ENCODE measurements at regions not wholly inside any gene's neighbourhood (a gene's known extent, or its start where the extent isn't known, plus 50 kb on each side); places are given as distances from the start of the nearest gene placed in this dataset.

DNA sequence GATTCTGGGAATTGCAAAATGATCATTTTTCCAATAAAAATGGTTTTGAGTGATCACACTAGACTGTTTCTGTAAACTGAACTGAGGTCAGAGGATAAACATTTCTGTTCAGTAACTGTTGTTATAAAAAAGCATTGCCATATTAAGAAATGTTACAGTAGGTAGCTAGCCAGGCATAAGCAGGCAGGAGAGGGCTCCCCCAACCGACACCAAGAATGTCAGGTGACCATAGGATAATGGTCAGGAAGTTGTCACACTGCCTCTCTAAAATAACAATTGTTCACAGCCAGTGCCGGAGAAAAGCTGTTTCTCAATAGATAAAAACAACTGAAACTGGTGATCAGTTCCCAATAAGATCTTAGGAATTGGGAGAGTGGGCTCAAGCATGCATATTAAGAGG is 306.2 kb upstream of the SLIT2 start:
- Histone ChIP-seq H3K4me1 (no peaks in the 10 kb centered on the region), H3K27me3 (no peaks in the 10 kb centered on the region), H3K9me3 (no peaks in the 10 kb centered on the region), H3K36me3 (no peaks in the 10 kb centered on the region), H3K4me3 (no peak overlapping the region), H3K27ac (no peak overlapping the region), H3K9ac (ENCODE audit: low read depth in 2 of 2, low read length in 2 of 2) (no peak overlapping the region)
- TF ChIP-seq, protein P1, sequence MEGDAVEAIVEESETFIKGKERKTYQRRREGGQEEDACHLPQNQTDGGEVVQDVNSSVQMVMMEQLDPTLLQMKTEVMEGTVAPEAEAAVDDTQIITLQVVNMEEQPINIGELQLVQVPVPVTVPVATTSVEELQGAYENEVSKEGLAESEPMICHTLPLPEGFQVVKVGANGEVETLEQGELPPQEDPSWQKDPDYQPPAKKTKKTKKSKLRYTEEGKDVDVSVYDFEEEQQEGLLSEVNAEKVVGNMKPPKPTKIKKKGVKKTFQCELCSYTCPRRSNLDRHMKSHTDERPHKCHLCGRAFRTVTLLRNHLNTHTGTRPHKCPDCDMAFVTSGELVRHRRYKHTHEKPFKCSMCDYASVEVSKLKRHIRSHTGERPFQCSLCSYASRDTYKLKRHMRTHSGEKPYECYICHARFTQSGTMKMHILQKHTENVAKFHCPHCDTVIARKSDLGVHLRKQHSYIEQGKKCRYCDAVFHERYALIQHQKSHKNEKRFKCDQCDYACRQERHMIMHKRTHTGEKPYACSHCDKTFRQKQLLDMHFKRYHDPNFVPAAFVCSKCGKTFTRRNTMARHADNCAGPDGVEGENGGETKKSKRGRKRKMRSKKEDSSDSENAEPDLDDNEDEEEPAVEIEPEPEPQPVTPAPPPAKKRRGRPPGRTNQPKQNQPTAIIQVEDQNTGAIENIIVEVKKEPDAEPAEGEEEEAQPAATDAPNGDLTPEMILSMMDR (IDR thresholded peaks at IDR 0.05): no peak
- intact Hi-C loops (cut with DNase I): no loop called here
- DNase-seq: no peak

DNA sequence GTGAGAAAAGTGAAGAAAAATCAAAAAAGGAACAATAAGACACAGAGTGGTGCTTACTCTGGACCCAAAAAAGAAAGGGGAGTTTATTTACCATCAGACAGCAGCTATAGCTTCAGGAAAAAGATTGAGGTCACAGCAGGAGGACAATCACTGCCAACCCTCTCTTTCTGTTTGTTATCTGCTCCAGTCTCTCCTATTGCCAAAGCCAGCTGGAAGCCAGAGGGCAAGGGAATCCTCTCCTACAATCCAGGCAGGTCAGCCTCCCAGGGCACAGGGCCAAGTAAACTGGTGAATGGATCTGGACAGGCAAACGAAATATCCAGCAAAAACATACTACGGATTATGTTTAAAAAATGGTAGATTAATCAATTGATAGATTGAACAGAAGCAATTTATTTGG is 306.9 kb upstream of the SLIT2 start:
- H3K27ac ChIP-seq: no peak overlapping the region
- H3K4me1 ChIP-seq: no peaks in the 10 kb centered on the region
- no peak overlapping the region for H3K9ac ChIP-seq (ENCODE audit: low read depth in 2 of 2, low read length in 2 of 2)
- DNase-seq: no peak
- no peaks in the 10 kb centered on the region for H3K36me3 ChIP-seq
- no peaks in the 10 kb centered on the region for H3K27me3 ChIP-seq
- H3K9me3 ChIP-seq: no peaks in the 10 kb centered on the region
- TF ChIP-seq, protein P1 (IDR thresholded peaks at IDR 0.05): no peak
- intact Hi-C loops (cut with DNase I): no loop called here
- no peak overlapping the region for H3K4me3 ChIP-seq

- H3K36me3 ChIP-seq: no peaks in the 10 kb centered on the region
- H3K27ac ChIP-seq: no peak overlapping the region
- no peaks in the 10 kb centered on the region for H3K9me3 ChIP-seq
- H3K27me3 ChIP-seq: no peaks in the 10 kb centered on the region
- TF ChIP-seq, protein P1 (IDR thresholded peaks at IDR 0.05): no peak
- no peak overlapping the region for H3K4me3 ChIP-seq
- intact Hi-C loops (cut with DNase I): no loop called here
- no peak for DNase-seq
- no peaks in the 10 kb centered on the region for H3K4me1 ChIP-seq
- no peak overlapping the region for H3K9ac ChIP-seq (ENCODE audit: low read depth in 2 of 2, low read length in 2 of 2)
These were observed 307.5 kb upstream of the SLIT2 start for GRCh38 chr4:19944251-19944650.

GRCh38 chr4:19941434-19941833 is 310.3 kb upstream of the SLIT2 start:
- TF ChIP-seq, protein P1 (IDR thresholded peaks at IDR 0.05): no peak
- H3K9ac ChIP-seq (ENCODE audit: low read depth in 2 of 2, low read length in 2 of 2): no peak overlapping the region
- H3K4me3 ChIP-seq: no peak overlapping the region
- H3K9me3 ChIP-seq: no peaks in the 10 kb centered on the region
- intact Hi-C loops (cut with DNase I): no loop called here
- H3K27me3 ChIP-seq: no peaks in the 10 kb centered on the region
- no peaks in the 10 kb centered on the region for H3K4me1 ChIP-seq
- DNase-seq: no peak
- H3K36me3 ChIP-seq: no peaks in the 10 kb centered on the region
- no peak overlapping the region for H3K27ac ChIP-seq

GRCh38 chr4:19940861-19941260 is 310.8 kb upstream of the SLIT2 start:
- TF ChIP-seq, protein P1 (IDR thresholded peaks at IDR 0.05): no peak
- no peaks in the 10 kb centered on the region for H3K9me3 ChIP-seq
- H3K4me3 ChIP-seq: no peak overlapping the region
- H3K4me1 ChIP-seq: no peaks in the 10 kb centered on the region
- H3K27me3 ChIP-seq: no peaks in the 10 kb centered on the region
- no peak overlapping the region for H3K9ac ChIP-seq (ENCODE audit: low read depth in 2 of 2, low read length in 2 of 2)
- intact Hi-C loops (cut with DNase I): no loop called here
- no peaks in the 10 kb centered on the region for H3K36me3 ChIP-seq
- H3K27ac ChIP-seq: no peak overlapping the region
- DNase-seq: no peak

- H3K4me3 ChIP-seq: no peak overlapping the region
- no peak overlapping the region for H3K9ac ChIP-seq (ENCODE audit: low read depth in 2 of 2, low read length in 2 of 2)
- no peaks in the 10 kb centered on the region for H3K4me1 ChIP-seq
- H3K36me3 ChIP-seq: no peaks in the 10 kb centered on the region
- TF ChIP-seq, protein P1 (IDR thresholded peaks at IDR 0.05): no peak
- no peak for DNase-seq
- H3K27me3 ChIP-seq: no peaks in the 10 kb centered on the region
- H3K9me3 ChIP-seq: no peaks in the 10 kb centered on the region
- H3K27ac ChIP-seq: no peak overlapping the region
- intact Hi-C loops (cut with DNase I): no loop called here
These were observed 315.2 kb upstream of the SLIT2 start for GRCh38 chr4:19936476-19936875.

Measured in colonic mucosa (tissue), 4 donors.